Left kidney (tissue), 1 donor: ENCODE measurements at regions not wholly inside any gene's neighbourhood (a gene's known extent, or its start where the extent isn't known, plus 50 kb on each side); places are given as distances from the start of the nearest gene placed in this dataset.
A peak's percentile ranks its signal among the peaks of the same experiment; 100 is the strongest.
"Not testable (repeated sequence)": the region's sequence is repeated elsewhere in the genome, so short reads cannot be mapped to it uniquely, and the experiment has no call there.

Experiments
- DNase-seq: peaks from one replicate; pipeline ENCODE4 v3.0.0-alpha.2; 2013

- DNase-seq: no peak
Measured at GRCh38 chr20:55067158-55067825, 591.9 kb downstream of the DOK5 start.

GRCh38 chr20:55058938-55059337, 583.5 kb downstream of the DOK5 start:
- DNase-seq: no peak

GRCh38 chr20:55057779-55058415, 582.5 kb downstream of the DOK5 start:
- no peak for DNase-seq

GRCh38 chr20:55054453-55054852, 579.1 kb downstream of the DOK5 start:
- DNase-seq: no peak

GRCh38 chr20:55053389-55053788, 578.0 kb downstream of the DOK5 start:
- DNase-seq: no peak

- no peak for DNase-seq
Measured at GRCh38 chr20:55052459-55052858, 577.1 kb downstream of the DOK5 start.

GRCh38 chr20:55038684-55039083, 563.3 kb downstream of the DOK5 start:
- DNase-seq: no peak

- no peak for DNase-seq
Measured at GRCh38 chr20:55031971-55032370, 556.6 kb downstream of the DOK5 start.

- no peak for DNase-seq
Measured at GRCh38 chr20:55014766-55015165, 539.4 kb downstream of the DOK5 start.

GRCh38 chr20:55010761-55011160, 535.4 kb downstream of the DOK5 start:
- DNase-seq: no peak

- no peak for DNase-seq
Measured at GRCh38 chr20:55009066-55009465, 533.7 kb downstream of the DOK5 start.

GRCh38 chr20:55004044-55004443, 528.7 kb downstream of the DOK5 start:
- no peak for DNase-seq

GRCh38 chr20:54995553-54995952, 520.2 kb downstream of the DOK5 start:
- DNase-seq: no peak

- no peak for DNase-seq
Measured at GRCh38 chr20:54995011-54995410, 519.6 kb downstream of the DOK5 start.

GRCh38 chr20:54985091-54985490, 509.7 kb downstream of the DOK5 start:
- no peak for DNase-seq

- no peak for DNase-seq
Measured at GRCh38 chr20:54984104-54984448, 508.7 kb downstream of the DOK5 start.

- not testable (repeated sequence) for DNase-seq
Measured at GRCh38 chr20:54983394-54984103, 508.2 kb downstream of the DOK5 start.

GRCh38 chr20:54981175-54981574, 505.8 kb downstream of the DOK5 start:
- DNase-seq: peak; percentile 33

- peak; percentile 43 for DNase-seq
Measured at GRCh38 chr20:54980103-54980960, 504.9 kb downstream of the DOK5 start.

- DNase-seq: no peak
Measured at GRCh38 chr20:54950304-54950703, 474.9 kb downstream of the DOK5 start.

GRCh38 chr20:54941666-54942065, 466.3 kb downstream of the DOK5 start:
- DNase-seq: no peak

GRCh38 chr20:54940522-54940921, 465.1 kb downstream of the DOK5 start:
- no peak for DNase-seq

- DNase-seq: no peak
Measured at GRCh38 chr20:54938707-54939106, 463.3 kb downstream of the DOK5 start.
